ENCODE measurements at regions not wholly inside any gene's neighbourhood (a gene's known extent, or its start where the extent isn't known, plus 50 kb on each side); places are given as distances from the start of the nearest gene placed in this dataset.
A peak's percentile ranks its signal among the peaks of the same experiment; 100 is the strongest.

DNA sequence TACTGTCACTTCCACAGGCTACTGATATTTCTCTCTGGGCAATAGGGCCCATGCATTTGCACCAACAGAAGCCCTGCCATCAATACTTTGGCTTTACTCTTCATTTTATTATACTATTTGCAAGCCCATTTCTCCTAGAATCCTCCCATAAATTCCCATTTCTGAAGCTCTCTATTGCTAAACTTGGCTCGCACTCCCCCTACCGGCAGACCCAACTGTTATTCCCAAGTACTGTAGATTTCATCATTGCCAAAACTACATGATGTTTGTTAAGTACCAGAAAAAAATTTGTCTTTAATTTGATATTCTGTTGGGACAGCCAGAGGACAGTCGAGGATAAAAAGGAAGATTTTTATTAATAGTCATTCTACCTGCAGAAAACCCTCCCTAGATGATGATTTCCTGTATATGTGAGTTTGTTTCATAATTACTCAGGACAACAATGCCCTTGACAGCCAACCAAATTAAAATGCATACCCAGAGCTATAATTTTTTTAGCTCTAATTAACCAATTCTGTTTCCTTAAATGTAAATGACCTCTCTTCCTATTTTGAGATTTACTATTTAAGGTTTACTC is 298.6 kb downstream of the REEP3 start:
- TF ChIP-seq, protein P1, sequence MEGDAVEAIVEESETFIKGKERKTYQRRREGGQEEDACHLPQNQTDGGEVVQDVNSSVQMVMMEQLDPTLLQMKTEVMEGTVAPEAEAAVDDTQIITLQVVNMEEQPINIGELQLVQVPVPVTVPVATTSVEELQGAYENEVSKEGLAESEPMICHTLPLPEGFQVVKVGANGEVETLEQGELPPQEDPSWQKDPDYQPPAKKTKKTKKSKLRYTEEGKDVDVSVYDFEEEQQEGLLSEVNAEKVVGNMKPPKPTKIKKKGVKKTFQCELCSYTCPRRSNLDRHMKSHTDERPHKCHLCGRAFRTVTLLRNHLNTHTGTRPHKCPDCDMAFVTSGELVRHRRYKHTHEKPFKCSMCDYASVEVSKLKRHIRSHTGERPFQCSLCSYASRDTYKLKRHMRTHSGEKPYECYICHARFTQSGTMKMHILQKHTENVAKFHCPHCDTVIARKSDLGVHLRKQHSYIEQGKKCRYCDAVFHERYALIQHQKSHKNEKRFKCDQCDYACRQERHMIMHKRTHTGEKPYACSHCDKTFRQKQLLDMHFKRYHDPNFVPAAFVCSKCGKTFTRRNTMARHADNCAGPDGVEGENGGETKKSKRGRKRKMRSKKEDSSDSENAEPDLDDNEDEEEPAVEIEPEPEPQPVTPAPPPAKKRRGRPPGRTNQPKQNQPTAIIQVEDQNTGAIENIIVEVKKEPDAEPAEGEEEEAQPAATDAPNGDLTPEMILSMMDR (IDR thresholded peaks at IDR 0.05; ENCODE audit: low read length): peak; percentile 72
- no peak for TF ChIP-seq EZH2phosphoT487 (IDR thresholded peaks at IDR 0.05; ENCODE audit: low read length)

Data from MM.1S (cell line).